Stimulated activated CD4-positive, alpha-beta T cell treated with anti-CD3 and anti-CD28 coated beads, Interleukin-12 subunit alpha, Interleukin-12 subunit beta, amount 100 ng/mL, for 4 hours (primary cell): ENCODE measurements at regions not wholly inside any gene's neighbourhood (a gene's known extent, or its start where the extent isn't known, plus 50 kb on each side); places are given as distances from the start of the nearest gene placed in this dataset.

Experiments used
- DNase-seq: peaks from one replicate; pipeline ENCODE4 v3.0.0-alpha.2; 2020

- DNase-seq = no peak
Observed at GRCh38 chr9:107213561-107214028, 69.5 kb upstream of the RAD23B start.

DNA sequence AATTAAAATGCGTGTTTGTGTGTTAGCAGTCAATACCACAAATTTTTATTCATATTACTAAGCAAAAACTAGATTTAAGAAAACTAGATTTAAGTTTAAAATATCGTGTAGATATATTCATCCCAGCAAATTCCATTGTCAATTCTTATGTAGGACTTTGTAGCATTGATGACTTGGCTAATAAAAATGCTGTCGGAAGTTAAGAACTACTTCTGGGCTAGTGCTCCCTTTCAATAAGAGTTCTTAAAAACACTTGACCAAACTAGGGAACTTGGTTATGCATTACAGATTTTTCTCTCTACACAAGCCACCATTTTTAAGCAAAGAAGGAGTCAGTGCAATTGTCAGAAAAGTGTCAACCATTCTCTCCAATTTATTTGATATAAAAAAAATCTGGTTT is 68.7 kb upstream of the RAD23B start:
- no peak for DNase-seq

DNA sequence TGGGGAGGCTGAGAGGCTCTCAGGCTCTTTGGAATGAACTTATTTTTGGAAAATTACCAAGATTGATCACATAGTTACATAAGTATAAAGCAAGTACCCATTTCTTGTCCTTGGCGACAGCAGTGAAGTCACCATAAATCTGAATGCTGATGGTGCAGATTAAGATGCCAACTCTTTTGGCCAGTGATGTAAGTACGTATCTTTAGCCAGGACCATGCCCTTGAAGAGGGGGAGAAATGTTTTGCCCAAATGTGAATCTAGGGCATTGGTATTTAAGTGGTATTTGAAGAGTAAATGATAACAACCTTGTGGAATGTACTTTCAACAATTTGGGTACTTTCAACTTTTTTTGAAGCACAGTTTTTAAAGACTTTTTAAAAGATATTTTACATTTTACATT is 68.2 kb upstream of the RAD23B start:
- no peak for DNase-seq

- no peak for DNase-seq
Observed at GRCh38 chr9:107215381-107215780, 67.7 kb upstream of the RAD23B start.

DNA sequence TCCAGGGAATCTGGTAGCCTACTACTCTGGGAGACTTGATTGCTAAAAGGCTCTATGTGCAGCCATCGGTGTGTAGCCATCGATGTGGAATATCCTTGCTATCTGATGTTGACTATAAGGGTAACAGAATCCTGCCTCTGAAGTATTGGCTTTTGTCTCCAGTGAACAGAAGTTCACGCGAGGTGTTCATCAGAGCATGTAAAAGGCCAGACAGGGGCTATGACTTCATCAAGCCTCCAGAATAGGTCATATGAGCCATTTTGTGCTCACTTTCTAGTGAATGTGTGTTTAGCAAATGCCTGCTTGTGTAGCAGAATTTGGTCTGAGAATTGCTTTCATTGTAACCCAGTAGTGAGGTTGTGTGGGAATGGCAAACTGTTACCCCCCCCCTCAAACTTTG is 66.8 kb upstream of the RAD23B start:
- no peak for DNase-seq

DNA sequence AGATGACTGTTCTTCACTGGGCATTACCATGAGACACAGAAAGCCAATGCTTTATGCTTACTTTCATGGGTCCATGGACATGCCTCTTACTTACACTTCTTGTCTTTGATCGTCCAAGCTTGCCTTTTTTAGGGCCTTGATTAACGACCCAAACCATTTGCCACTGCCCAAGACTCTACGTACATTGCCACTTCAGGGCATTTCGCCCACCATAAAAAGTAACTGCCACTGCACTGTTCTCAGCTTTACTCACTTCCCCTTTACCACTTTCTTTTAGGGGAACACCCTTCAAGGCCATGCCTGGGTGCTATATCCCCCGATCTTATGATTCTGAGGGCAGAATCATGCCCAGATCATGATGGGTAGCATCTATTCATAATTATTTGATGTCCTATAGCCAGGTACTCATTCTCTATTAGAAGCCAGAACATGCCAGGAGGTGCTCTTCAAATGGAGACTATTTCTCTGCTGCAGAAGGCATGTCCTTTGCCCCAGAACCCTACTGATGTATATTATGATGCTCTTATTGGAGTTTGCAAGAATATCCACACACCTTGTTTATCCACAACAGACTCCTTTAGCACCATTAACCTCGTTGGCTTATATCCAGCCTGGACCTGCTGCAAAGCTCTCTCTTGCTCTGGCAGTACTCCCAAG is 64.1 kb upstream of the RAD23B start:
- DNase-seq = no peak

DNA sequence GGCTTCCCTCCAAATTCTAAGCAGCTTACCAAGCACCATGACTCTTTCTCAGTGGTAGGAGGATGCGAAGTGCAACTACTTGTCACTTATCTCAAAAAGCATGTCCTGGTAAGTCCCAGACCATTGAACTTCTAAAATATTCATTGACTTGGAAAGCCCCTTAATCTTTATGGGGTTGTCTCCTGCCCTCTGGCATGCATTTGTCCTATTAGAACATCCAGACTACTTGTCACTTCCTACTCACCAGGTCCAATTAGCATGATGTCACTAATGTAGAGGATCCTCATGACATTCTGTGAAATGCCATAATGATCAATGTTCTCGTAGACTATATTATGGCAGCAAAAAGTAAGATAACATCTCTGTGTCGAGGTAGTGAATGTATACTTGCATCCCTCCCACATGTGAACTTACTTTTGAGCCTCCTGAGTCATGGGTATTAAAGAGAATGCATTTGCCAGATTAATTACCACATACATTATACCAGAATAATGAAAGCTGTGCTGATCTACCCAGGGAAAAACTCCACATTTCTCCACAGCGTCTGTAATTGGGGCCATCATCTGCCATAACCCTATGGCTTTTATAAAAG is 63.5 kb upstream of the RAD23B start:
- no peak for DNase-seq

- no peak for DNase-seq
Observed at GRCh38 chr9:107221321-107221720, 61.8 kb upstream of the RAD23B start.

GRCh38 chr9:107222020-107222522 is 61.0 kb upstream of the RAD23B start:
- DNase-seq = no peak

- no peak for DNase-seq
Observed at GRCh38 chr9:107223381-107223780, 59.7 kb upstream of the RAD23B start.

- DNase-seq = no peak
Observed at GRCh38 chr9:107224252-107224651, 58.8 kb upstream of the RAD23B start.

DNA sequence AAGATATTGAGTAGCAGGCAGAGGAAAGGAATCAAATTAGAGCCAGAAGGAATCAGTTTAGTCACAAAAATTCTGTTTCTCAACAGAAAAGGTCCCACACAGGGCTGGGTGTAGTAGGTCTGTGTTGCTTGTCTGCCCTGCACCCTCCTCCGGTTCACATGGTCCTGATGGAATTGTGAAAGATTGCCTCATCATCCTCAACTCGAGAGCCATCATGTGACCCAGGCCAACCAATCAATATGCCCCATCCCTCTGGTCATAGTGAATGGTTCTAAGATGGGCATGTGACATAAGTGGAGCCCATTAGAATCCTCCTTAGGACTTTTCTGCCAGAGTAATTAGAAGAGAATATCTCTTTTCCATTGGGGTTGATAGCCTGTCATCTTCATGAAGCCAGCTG is 56.7 kb upstream of the RAD23B start:
- no peak for DNase-seq

DNA sequence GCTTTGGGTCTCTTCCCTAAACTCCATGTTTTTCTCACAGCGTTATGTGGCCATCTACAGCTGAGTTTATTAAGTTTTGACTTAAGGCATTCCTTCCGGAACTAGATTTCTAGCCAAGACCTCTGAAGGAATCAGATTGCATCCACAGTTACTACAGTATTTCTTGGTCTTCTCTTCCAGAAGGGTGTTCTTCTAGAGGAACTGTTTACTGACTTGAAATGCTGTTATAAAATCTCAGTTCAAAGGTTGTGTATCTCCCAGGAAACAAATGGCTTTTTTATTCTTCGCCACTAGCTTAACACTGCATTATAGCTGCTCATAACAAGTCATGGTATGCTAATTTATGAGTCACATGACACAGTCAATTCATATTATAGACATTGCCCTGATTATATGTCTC is 55.3 kb upstream of the RAD23B start:
- DNase-seq = no peak

DNA sequence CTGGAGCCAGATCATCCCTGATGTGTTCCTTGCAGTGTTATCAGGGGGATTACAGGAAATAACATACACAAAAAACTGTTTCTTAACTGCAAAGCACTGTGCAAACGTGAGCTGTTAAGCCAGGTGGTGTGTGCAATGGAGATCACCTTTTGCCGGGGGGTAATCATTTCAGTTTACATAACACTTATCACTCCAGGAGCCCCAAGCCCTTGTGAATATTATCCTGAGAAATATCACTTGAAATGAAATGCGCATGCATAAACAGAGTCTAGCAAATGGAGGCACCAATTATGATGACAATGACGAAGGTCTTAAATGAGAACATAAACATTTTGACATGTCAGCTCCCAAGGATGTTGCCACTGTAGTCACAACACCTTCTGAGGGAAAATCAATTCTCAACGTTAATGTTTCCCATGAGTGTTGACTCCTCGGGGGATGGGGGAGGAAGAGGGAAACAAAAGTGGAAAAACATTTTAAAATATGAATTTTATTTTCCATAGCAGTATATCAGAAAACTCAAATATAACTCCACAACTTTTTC is 54.5 kb upstream of the RAD23B start:
- DNase-seq = no peak

- DNase-seq = no peak
Observed at GRCh38 chr9:107229241-107229741, 53.8 kb upstream of the RAD23B start.
